GM12873 (cell line): ENCODE measurements at regions not wholly inside any gene's neighbourhood (a gene's known extent, or its start where the extent isn't known, plus 50 kb on each side); places are given as distances from the start of the nearest gene placed in this dataset.

Experiments
- CTCF ChIP-seq: IDR thresholded peaks from 2 replicates; pipeline ENCODE4 v1.5.1; 2012; ENCODE audit warnings: low read depth, mild to moderate bottlenecking, moderate library complexity, low read length, control low read depth; ENCODE audit not compliant: insufficient read depth; ENCODE audit errors: missing control alignments

- TF ChIP-seq CTCF: no peak
Measured at GRCh38 chr2:151174127-151174526, 87.5 kb downstream of the RBM43 start.

GRCh38 chr2:151171186-151171585, 90.5 kb downstream of the RBM43 start:
- no peak for TF ChIP-seq CTCF

GRCh38 chr2:151166410-151166809, 95.3 kb downstream of the RBM43 start:
- no peak for TF ChIP-seq CTCF

- no peak for TF ChIP-seq CTCF
Measured at GRCh38 chr2:151165105-151165684, 96.5 kb downstream of the RBM43 start.

GRCh38 chr2:151161821-151162551, 99.7 kb downstream of the RBM43 start:
- no peak for TF ChIP-seq CTCF

GRCh38 chr2:151159109-151159662, 102.5 kb downstream of the RBM43 start:
- no peak for TF ChIP-seq CTCF

GRCh38 chr2:151157000-151157735, 104.5 kb downstream of the RBM43 start:
- no peak for TF ChIP-seq CTCF
